ENCODE measurements at regions not wholly inside any gene's neighbourhood (a gene's known extent, or its start where the extent isn't known, plus 50 kb on each side); places are given as distances from the start of the nearest gene placed in this dataset.

GRCh38 chr17:14797021-14797420 lies 468.1 kb downstream of the PMP22 start:
- H3K27me3 ChIP-seq (ENCODE audit: insufficient read depth, low read depth, severe bottlenecking): no peaks in the 10 kb centered on the region
- H3K4me3 ChIP-seq (ENCODE audit: low read depth, low read length): no peak overlapping the region
- no peak for TF ChIP-seq CTCF (IDR thresholded peaks at IDR 0.05; ENCODE audit: low read depth, low read length)
- no peaks in the 10 kb centered on the region for H3K9me3 ChIP-seq (ENCODE audit: severe bottlenecking)
- no peak overlapping the region for H3K27ac ChIP-seq
- no peak for DNase-seq
- H3K36me3 ChIP-seq: no peaks in the 10 kb centered on the region

GRCh38 chr17:14794961-14795360 lies 470.2 kb downstream of the PMP22 start:
- Histone ChIP-seq H3K27ac (no peak overlapping the region), H3K9me3 (ENCODE audit: severe bottlenecking) (no peaks in the 10 kb centered on the region), H3K36me3 (no peaks in the 10 kb centered on the region), H3K27me3 (ENCODE audit: insufficient read depth, low read depth, severe bottlenecking) (no peaks in the 10 kb centered on the region), H3K4me3 (ENCODE audit: low read depth, low read length) (no peak overlapping the region)
- no peak for TF ChIP-seq CTCF (IDR thresholded peaks at IDR 0.05; ENCODE audit: low read depth, low read length)
- DNase-seq: no peak

GRCh38 chr17:14793237-14793636 lies 471.9 kb downstream of the PMP22 start:
- TF ChIP-seq CTCF (IDR thresholded peaks at IDR 0.05; ENCODE audit: low read depth, low read length): no peak
- H3K27me3 ChIP-seq (ENCODE audit: insufficient read depth, low read depth, severe bottlenecking): no peaks in the 10 kb centered on the region
- H3K9me3 ChIP-seq (ENCODE audit: severe bottlenecking): no peaks in the 10 kb centered on the region
- H3K27ac ChIP-seq: no peak overlapping the region
- no peak overlapping the region for H3K4me3 ChIP-seq (ENCODE audit: low read depth, low read length)
- no peak for DNase-seq
- H3K36me3 ChIP-seq: no peaks in the 10 kb centered on the region

- TF ChIP-seq CTCF (IDR thresholded peaks at IDR 0.05; ENCODE audit: low read depth, low read length): no peak
- DNase-seq: no peak
- no peaks in the 10 kb centered on the region for H3K9me3 ChIP-seq (ENCODE audit: severe bottlenecking)
- H3K27ac ChIP-seq: no peak overlapping the region
- no peaks in the 10 kb centered on the region for H3K27me3 ChIP-seq (ENCODE audit: insufficient read depth, low read depth, severe bottlenecking)
- no peak overlapping the region for H3K4me3 ChIP-seq (ENCODE audit: low read depth, low read length)
- H3K36me3 ChIP-seq: no peaks in the 10 kb centered on the region
Measured at GRCh38 chr17:14792746-14793145, 472.4 kb downstream of the PMP22 start.

GRCh38 chr17:14791221-14791620 lies 473.9 kb downstream of the PMP22 start:
- no peaks in the 10 kb centered on the region for H3K27me3 ChIP-seq (ENCODE audit: insufficient read depth, low read depth, severe bottlenecking)
- no peak overlapping the region for H3K27ac ChIP-seq
- H3K4me3 ChIP-seq (ENCODE audit: low read depth, low read length): no peak overlapping the region
- DNase-seq: no peak
- no peaks in the 10 kb centered on the region for H3K36me3 ChIP-seq
- TF ChIP-seq CTCF (IDR thresholded peaks at IDR 0.05; ENCODE audit: low read depth, low read length): no peak
- H3K9me3 ChIP-seq (ENCODE audit: severe bottlenecking): no peaks in the 10 kb centered on the region

DNA sequence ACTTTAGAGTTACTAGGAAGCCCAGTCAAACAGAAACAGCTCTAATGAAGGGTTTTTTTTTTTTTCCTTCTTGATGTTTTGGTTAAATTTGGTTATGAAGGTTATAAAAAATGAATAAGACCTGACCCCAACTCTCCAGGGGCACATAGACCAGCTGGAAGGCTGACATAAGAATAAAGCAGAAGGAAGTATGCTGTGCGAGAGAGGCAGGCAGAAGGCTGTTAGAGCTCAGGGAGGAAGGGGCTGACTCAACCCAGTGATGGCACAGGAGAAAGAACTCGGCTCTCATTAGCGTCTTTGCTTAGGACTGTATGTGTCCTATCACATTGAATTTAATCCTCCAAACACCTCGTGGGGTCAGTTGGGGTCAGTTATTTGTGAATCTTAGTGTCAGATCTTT lies 474.6 kb downstream of the PMP22 start:
- no peak overlapping the region for H3K27ac ChIP-seq
- H3K4me3 ChIP-seq (ENCODE audit: low read depth, low read length): no peak overlapping the region
- no peak for TF ChIP-seq CTCF (IDR thresholded peaks at IDR 0.05; ENCODE audit: low read depth, low read length)
- no peaks in the 10 kb centered on the region for H3K27me3 ChIP-seq (ENCODE audit: insufficient read depth, low read depth, severe bottlenecking)
- H3K9me3 ChIP-seq (ENCODE audit: severe bottlenecking): no peaks in the 10 kb centered on the region
- no peaks in the 10 kb centered on the region for H3K36me3 ChIP-seq
- DNase-seq: no peak

All from WERI-Rb-1 (cell line).